HepG2 (cell line): ENCODE measurements at regions not wholly inside any gene's neighbourhood (a gene's known extent, or its start where the extent isn't known, plus 50 kb on each side); places are given as distances from the start of the nearest gene placed in this dataset.

Experiments used
- ARHGAP35 ChIP-seq: sonication (generic); formaldehyde crosslinking; IDR thresholded peaks from 2 replicates; pipeline ENCODE4 v1.9.0; 2022; ENCODE audit warnings: mild to moderate bottlenecking, inconsistent platforms, moderate library complexity, missing genetic modification reagents, borderline replicate concordance
- CBX2 ChIP-seq, 2 experiments: fragments of 200-600 bp in 1 of 2; sonication (generic); formaldehyde crosslinking in 1 of 2; IDR thresholded peaks; 2 replicates each; pipeline versions ENCODE4 v1.7.0 to v1.8.1; 2018 to 2022; ENCODE audit warnings: low read depth in 2 of 2, low read length in 1 of 2, mild to moderate bottlenecking in 1 of 2, missing genetic modification reagents in 1 of 2
- DMAP1 ChIP-seq: IDR thresholded peaks from 2 replicates; pipeline ENCODE4 v1.6.1; 2016
- ISL2 ChIP-seq: sonication (generic); formaldehyde crosslinking; IDR thresholded peaks from 2 replicates; pipeline ENCODE4 v1.5.0; 2020; ENCODE audit warnings: missing genetic modification reagents
- MTERF4 ChIP-seq: sonication (generic); formaldehyde crosslinking; IDR thresholded peaks from 2 replicates; pipeline ENCODE4 v1.8.0; 2023; ENCODE audit warnings: mild to moderate bottlenecking, missing genetic modification reagents
- ZNF17 ChIP-seq: sonication (generic); formaldehyde crosslinking; IDR thresholded peaks from 2 replicates; pipeline ENCODE4 v1.5.0; 2020; ENCODE audit warnings: mild to moderate bottlenecking, missing genetic modification reagents
- ZNF407 ChIP-seq: sonication (generic); formaldehyde crosslinking; IDR thresholded peaks from one replicate; pipeline ENCODE4 v1.5.1; 2020; ENCODE audit warnings: mild to moderate bottlenecking, missing genetic modification reagents; ENCODE audit errors: not compliant biosample characterization
- ZNF646 ChIP-seq: sonication (generic); formaldehyde crosslinking; IDR thresholded peaks from 2 replicates; pipeline ENCODE4 v1.9.0; 2021; ENCODE audit warnings: mild to moderate bottlenecking, missing genetic modification reagents

- TF ChIP-seq CBX2 (IDR thresholded peaks at IDR 0.05; ENCODE audit: low read depth, low read length) (no peak), CBX2 (CRISPR knock-in tag; IDR thresholded peaks at IDR 0.05; ENCODE audit: low read depth) (no peak), ARHGAP35 (CRISPR knock-in tag) (no peak), ZNF407 (CRISPR knock-in tag) (no peak), ZNF646 (CRISPR knock-in tag) (no peak), ZNF17 (no peak), DMAP1 (CRISPR knock-in tag) (no peak), ISL2 (CRISPR knock-in tag) (no peak), MTERF4 (CRISPR knock-in tag) (no peak)
Observed at GRCh38 chr3:171940151-171940649, 97.1 kb downstream of the TMEM212 start (continued).
